ENCODE measurements at regions not wholly inside any gene's neighbourhood (a gene's known extent, or its start where the extent isn't known, plus 50 kb on each side); places are given as distances from the start of the nearest gene placed in this dataset.

- no peak for TF ChIP-seq POLR2A (IDR thresholded peaks at IDR 0.05; ENCODE audit: low read depth, low read length)
- TF ChIP-seq, protein P1, sequence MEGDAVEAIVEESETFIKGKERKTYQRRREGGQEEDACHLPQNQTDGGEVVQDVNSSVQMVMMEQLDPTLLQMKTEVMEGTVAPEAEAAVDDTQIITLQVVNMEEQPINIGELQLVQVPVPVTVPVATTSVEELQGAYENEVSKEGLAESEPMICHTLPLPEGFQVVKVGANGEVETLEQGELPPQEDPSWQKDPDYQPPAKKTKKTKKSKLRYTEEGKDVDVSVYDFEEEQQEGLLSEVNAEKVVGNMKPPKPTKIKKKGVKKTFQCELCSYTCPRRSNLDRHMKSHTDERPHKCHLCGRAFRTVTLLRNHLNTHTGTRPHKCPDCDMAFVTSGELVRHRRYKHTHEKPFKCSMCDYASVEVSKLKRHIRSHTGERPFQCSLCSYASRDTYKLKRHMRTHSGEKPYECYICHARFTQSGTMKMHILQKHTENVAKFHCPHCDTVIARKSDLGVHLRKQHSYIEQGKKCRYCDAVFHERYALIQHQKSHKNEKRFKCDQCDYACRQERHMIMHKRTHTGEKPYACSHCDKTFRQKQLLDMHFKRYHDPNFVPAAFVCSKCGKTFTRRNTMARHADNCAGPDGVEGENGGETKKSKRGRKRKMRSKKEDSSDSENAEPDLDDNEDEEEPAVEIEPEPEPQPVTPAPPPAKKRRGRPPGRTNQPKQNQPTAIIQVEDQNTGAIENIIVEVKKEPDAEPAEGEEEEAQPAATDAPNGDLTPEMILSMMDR (IDR thresholded peaks at IDR 0.05; ENCODE audit: extremely low read depth in 1 of 2, insufficient read depth in 1 of 2, low read depth in 1 of 2, low read length in 2 of 2) = no peak
- no peak for TF ChIP-seq POLR2AphosphoS5 (IDR thresholded peaks at IDR 0.05; ENCODE audit: insufficient read depth, low read depth, low read length)
- no peak for TF ChIP-seq EZH2 (IDR thresholded peaks at IDR 0.05; ENCODE audit: borderline replicate concordance, low read depth, low read length, severe bottlenecking)
- TF ChIP-seq FOS (IDR thresholded peaks at IDR 0.05; ENCODE audit: borderline replicate concordance, insufficient read depth, low read length) = no peak
- no peak for TF ChIP-seq MYC (IDR thresholded peaks at IDR 0.05; ENCODE audit: low read depth, low read length)
- TF ChIP-seq, protein P2, sequence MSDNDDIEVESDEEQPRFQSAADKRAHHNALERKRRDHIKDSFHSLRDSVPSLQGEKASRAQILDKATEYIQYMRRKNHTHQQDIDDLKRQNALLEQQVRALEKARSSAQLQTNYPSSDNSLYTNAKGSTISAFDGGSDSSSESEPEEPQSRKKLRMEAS (IDR thresholded peaks at IDR 0.05; ENCODE audit: insufficient read depth, insufficient read length) = no peak
- TF ChIP-seq GATA2 (IDR thresholded peaks at IDR 0.05; ENCODE audit: insufficient read depth, insufficient read length, low read depth, low read length) = no peak
- no peak for TF ChIP-seq JUN (IDR thresholded peaks at IDR 0.05; ENCODE audit: borderline replicate concordance, insufficient read depth, insufficient read length, low read depth)
Observed at GRCh38 chr12:89893972-89894706, 185.5 kb upstream of the ATP2B1 start.
